GM12892 (cell line): ENCODE measurements at regions not wholly inside any gene's neighbourhood (a gene's known extent, or its start where the extent isn't known, plus 50 kb on each side); places are given as distances from the start of the nearest gene placed in this dataset.

ENCODE experiments used
- POLR2A ChIP-seq: IDR thresholded peaks from 2 replicates; pipeline ENCODE4 v1.6.1; 2011; ENCODE audit warnings: low read depth, low read length, control low read depth
- POLR2AphosphoS5 ChIP-seq: IDR thresholded peaks from 2 replicates; pipeline ENCODE4 v1.6.1; 2011; ENCODE audit warnings: low read depth, low read length, control low read depth
- TAF1 ChIP-seq: IDR thresholded peaks from 2 replicates; pipeline ENCODE4 v1.6.1; 2011; ENCODE audit warnings: low read depth, mild to moderate bottlenecking, control low read depth, low read length, borderline replicate concordance

GRCh38 chr2:145043399-145043834 is 523.5 kb upstream of the ZEB2 start:
- TF ChIP-seq POLR2A (no peak), TAF1 (no peak), POLR2AphosphoS5 (no peak)
